BLaER1 (cell line): ENCODE measurements at regions not wholly inside any gene's neighbourhood (a gene's known extent, or its start where the extent isn't known, plus 50 kb on each side); places are given as distances from the start of the nearest gene placed in this dataset.

Experiments used
- H3K27ac ChIP-seq: shearing (Covaris generic); formaldehyde crosslinking; 2 replicates; pipeline ENCODE4 v1.8.1; 2022
- H3K27me3 ChIP-seq: shearing (Covaris generic); formaldehyde crosslinking; 2 replicates; pipeline ENCODE4 v1.8.1; 2022
- H3K36me3 ChIP-seq: shearing (Covaris generic); formaldehyde crosslinking; 2 replicates; pipeline ENCODE4 v1.8.1; 2022
- H3K4me1 ChIP-seq: shearing (Covaris generic); formaldehyde crosslinking; 2 replicates; pipeline ENCODE4 v1.8.1; 2022
- H3K4me2 ChIP-seq: shearing (Covaris generic); formaldehyde crosslinking; 2 replicates; pipeline ENCODE4 v1.8.1; 2022
- H3K4me3 ChIP-seq: shearing (Covaris generic); formaldehyde crosslinking; 2 replicates; pipeline ENCODE4 v1.8.1; 2022
- H3K9ac ChIP-seq: shearing (Covaris generic); formaldehyde crosslinking; 2 replicates; pipeline ENCODE4 v1.8.1; 2022
- H3K9me3 ChIP-seq: shearing (Covaris generic); formaldehyde crosslinking; 2 replicates; pipeline ENCODE4 v1.8.1; 2022
- H4K20me1 ChIP-seq: shearing (Covaris generic); formaldehyde crosslinking; 2 replicates; pipeline ENCODE4 v1.8.1; 2022
- Cebpa-rat ChIP-seq: shearing (Covaris generic); IDR thresholded peaks from 2 replicates; pipeline ENCODE4 v1.8.1; 2022

DNA sequence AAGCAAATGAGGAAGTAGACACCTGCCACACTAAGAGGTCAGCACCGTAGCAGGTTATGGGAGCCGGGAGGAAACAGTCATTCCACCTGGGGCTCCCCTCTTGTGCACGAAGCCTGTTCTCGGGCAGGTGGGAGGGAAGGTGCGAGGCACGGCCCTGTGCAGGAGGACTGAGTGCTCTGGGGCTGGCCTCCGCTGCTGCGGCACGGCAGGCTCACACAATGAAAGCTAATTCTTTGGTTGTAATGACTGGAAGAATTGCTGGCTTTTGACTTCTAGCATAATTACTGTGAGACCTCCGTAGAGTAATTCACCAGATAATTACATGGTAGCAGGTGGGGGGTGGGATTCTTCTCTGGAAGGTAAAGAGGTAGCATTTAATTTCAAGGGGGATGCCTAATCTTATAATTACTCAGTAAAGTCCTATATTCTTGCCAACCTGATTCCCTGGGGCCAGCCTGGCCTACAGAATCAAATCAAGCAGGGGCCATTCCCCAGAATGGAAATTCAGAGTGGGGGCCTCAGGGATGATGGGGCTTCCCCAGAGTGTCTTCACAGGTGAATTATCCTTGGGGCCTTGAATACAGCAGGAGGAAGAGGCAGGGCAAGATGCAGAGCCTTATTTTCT is 129.1 kb downstream of the TPRA1 start:
- H3K4me3 ChIP-seq, result no peak overlapping the region
- H3K4me2 ChIP-seq, result no peak overlapping the region
- H3K27me3 ChIP-seq, result peaks cover 38% of the 10 kb centered on the region
- no peak overlapping the region for H3K9ac ChIP-seq
- TF ChIP-seq Cebpa-rat, result no peak
- H4K20me1 ChIP-seq, result peaks cover 47% of the 10 kb centered on the region
- no peak overlapping the region for H3K27ac ChIP-seq
- H3K9me3 ChIP-seq, result no peaks in the 10 kb centered on the region
- H3K36me3 ChIP-seq, result no peaks in the 10 kb centered on the region
- no peaks in the 10 kb centered on the region for H3K4me1 ChIP-seq

DNA sequence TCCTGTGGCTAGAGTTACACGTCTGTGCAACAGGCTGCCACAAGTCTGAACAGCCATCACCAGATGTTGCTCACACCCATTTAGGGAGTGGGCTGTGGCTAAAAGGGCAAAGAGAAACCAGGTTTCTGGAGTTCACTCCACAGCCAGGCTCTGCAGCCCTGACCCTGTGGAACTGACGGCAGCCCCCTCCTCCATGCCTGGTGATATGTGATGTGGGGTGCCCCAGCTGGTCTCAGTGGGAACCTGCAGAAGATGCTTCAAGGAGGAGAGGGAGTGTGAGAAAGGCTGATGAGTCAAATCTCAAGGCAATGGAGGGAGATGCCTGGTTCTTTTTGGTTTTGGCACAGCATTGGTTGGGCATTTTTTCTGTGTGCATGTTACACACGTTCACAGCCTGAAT is 130.6 kb downstream of the TPRA1 start:
- peaks cover 4% of the 10 kb centered on the region; the same call in 1 of the 2 replicates for H3K4me1 ChIP-seq
- H3K4me2 ChIP-seq, result no peak overlapping the region
- H3K9me3 ChIP-seq, result no peaks in the 10 kb centered on the region
- H3K27me3 ChIP-seq, result peaks cover 53% of the 10 kb centered on the region
- no peaks in the 10 kb centered on the region for H3K36me3 ChIP-seq
- no peak overlapping the region for H3K9ac ChIP-seq
- TF ChIP-seq Cebpa-rat, result no peak
- no peak overlapping the region for H3K4me3 ChIP-seq
- H4K20me1 ChIP-seq, result peaks cover 62% of the 10 kb centered on the region
- no peak overlapping the region for H3K27ac ChIP-seq

- Histone ChIP-seq H3K9me3 (no peaks in the 10 kb centered on the region), H3K4me1 (peaks cover 4% of the 10 kb centered on the region; the same call in 1 of the 2 replicates), H3K4me3 (no peak overlapping the region), H3K9ac (no peak overlapping the region), H4K20me1 (peaks cover 69% of the 10 kb centered on the region), H3K27ac (no peak overlapping the region), H3K4me2 (no peak overlapping the region), H3K36me3 (no peaks in the 10 kb centered on the region), H3K27me3 (peaks cover 62% of the 10 kb centered on the region)
- no peak for TF ChIP-seq Cebpa-rat
Measured at GRCh38 chr3:127458696-127459604, 131.6 kb downstream of the TPRA1 start.

GRCh38 chr3:127457546-127458145 is 132.9 kb downstream of the TPRA1 start:
- TF ChIP-seq Cebpa-rat, result no peak
- no peaks in the 10 kb centered on the region for H3K9me3 ChIP-seq
- H3K4me3 ChIP-seq, result no peak overlapping the region
- H3K36me3 ChIP-seq, result no peaks in the 10 kb centered on the region
- peaks cover 75% of the 10 kb centered on the region for H3K27me3 ChIP-seq
- H4K20me1 ChIP-seq, result peaks cover 73% of the 10 kb centered on the region
- H3K4me2 ChIP-seq, result no peak overlapping the region
- peaks cover 4% of the 10 kb centered on the region; the same call in 1 of the 2 replicates for H3K4me1 ChIP-seq
- H3K9ac ChIP-seq, result no peak overlapping the region
- no peak overlapping the region for H3K27ac ChIP-seq

GRCh38 chr3:127457094-127457475 is 133.4 kb downstream of the TPRA1 start:
- Histone ChIP-seq H3K4me1 (peaks cover 4% of the 10 kb centered on the region; the same call in 1 of the 2 replicates), H3K4me2 (no peak overlapping the region), H3K9ac (no peak overlapping the region), H3K9me3 (no peaks in the 10 kb centered on the region), H3K4me3 (no peak overlapping the region), H3K27ac (no peak overlapping the region), H4K20me1 (peaks cover 68% of the 10 kb centered on the region), H3K36me3 (no peaks in the 10 kb centered on the region), H3K27me3 (peaks cover 81% of the 10 kb centered on the region)
- TF ChIP-seq Cebpa-rat, result no peak

DNA sequence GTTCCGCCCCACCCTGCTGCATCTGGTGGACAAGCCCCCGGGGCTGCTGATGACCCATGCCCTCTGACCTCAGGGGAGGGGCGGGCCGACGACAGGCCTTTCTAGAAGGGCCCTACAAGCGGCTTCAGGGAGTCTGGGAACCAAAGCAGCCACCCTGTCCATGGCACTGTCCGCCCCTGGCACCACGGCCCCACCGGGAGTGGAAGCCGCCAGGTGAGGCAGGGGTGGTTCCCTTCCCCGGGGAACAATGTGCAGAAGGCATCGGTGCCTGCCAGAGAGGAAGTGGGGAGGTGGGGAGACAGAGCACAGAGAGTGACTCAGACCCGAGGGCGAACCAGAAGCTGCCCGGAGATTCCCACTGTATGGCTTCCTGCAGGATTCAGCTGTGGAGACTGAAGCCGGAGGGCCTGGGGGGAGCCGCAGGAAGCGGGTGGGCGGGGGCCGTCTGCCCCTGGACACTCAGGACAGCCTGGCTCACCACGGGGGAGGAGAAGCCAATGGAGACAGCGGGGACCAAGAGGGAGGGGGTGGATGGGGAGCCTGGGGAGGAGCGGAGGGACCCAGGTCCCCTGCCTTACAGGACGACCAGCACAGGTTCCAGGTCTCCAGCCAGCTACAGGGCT is 134.0 kb downstream of the TPRA1 start:
- Histone ChIP-seq H3K9ac (no peak overlapping the region), H3K27me3 (peaks cover 86% of the 10 kb centered on the region), H3K4me1 (peaks cover 4% of the 10 kb centered on the region; the same call in 1 of the 2 replicates), H3K4me2 (no peak overlapping the region), H3K27ac (no peak overlapping the region), H4K20me1 (peaks cover 64% of the 10 kb centered on the region), H3K4me3 (no peak overlapping the region), H3K36me3 (no peaks in the 10 kb centered on the region), H3K9me3 (no peaks in the 10 kb centered on the region)
- TF ChIP-seq Cebpa-rat, result no peak

GRCh38 chr3:127455541-127456450 is 134.7 kb downstream of the TPRA1 start:
- H3K4me1 ChIP-seq, result peaks cover 4% of the 10 kb centered on the region; the same call in 1 of the 2 replicates
- no peaks in the 10 kb centered on the region for H3K9me3 ChIP-seq
- H3K36me3 ChIP-seq, result no peaks in the 10 kb centered on the region
- no peak overlapping the region for H3K4me3 ChIP-seq
- peaks cover 87% of the 10 kb centered on the region for H3K27me3 ChIP-seq
- no peak overlapping the region for H3K9ac ChIP-seq
- no peak for TF ChIP-seq Cebpa-rat
- peak overlapping the region; percentile 63 for H3K4me2 ChIP-seq
- peaks cover 64% of the 10 kb centered on the region for H4K20me1 ChIP-seq
- H3K27ac ChIP-seq, result no peak overlapping the region

GRCh38 chr3:127454968-127455367 is 135.6 kb downstream of the TPRA1 start:
- peaks cover 58% of the 10 kb centered on the region for H4K20me1 ChIP-seq
- H3K27me3 ChIP-seq, result peaks cover 85% of the 10 kb centered on the region
- no peak overlapping the region for H3K9ac ChIP-seq
- no peaks in the 10 kb centered on the region for H3K36me3 ChIP-seq
- peaks cover 4% of the 10 kb centered on the region; the same call in 1 of the 2 replicates for H3K4me1 ChIP-seq
- no peak for TF ChIP-seq Cebpa-rat
- no peak overlapping the region for H3K27ac ChIP-seq
- H3K4me3 ChIP-seq, result no peak overlapping the region
- no peaks in the 10 kb centered on the region for H3K9me3 ChIP-seq
- H3K4me2 ChIP-seq, result peak overlapping the region; percentile 63; the same call in 1 of the 2 replicates

DNA sequence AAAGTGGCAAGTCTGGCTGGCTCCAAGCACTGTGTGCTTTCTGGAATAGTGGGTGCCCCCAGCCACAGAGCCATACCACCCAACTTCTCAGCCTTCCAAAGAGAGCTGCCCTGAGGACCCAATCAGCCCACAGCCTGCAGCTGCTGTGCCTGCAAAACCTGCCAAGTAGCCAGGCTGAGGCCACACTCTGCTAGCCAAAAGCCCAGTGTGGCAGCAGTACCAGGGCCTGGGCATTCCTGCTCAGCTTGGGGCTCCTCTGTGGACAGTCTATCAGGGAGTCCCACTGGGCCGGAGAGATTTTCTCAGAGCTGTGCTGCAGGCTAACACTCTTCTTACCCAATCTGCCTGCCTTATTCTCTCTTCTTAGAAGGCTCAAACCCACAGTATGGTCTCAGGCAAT is 136.5 kb downstream of the TPRA1 start:
- TF ChIP-seq Cebpa-rat, result no peak
- Histone ChIP-seq H4K20me1 (peaks cover 48% of the 10 kb centered on the region), H3K9me3 (no peaks in the 10 kb centered on the region), H3K27ac (no peak overlapping the region), H3K9ac (no peak overlapping the region), H3K27me3 (peaks cover 76% of the 10 kb centered on the region), H3K36me3 (no peaks in the 10 kb centered on the region), H3K4me3 (no peak overlapping the region), H3K4me2 (no peak overlapping the region), H3K4me1 (peaks cover 4% of the 10 kb centered on the region; the same call in 1 of the 2 replicates)
